Endothelial cell (in vitro differentiated cells): ENCODE measurements at regions not wholly inside any gene's neighbourhood (a gene's known extent, or its start where the extent isn't known, plus 50 kb on each side); places are given as distances from the start of the nearest gene placed in this dataset.
"Not testable (repeated sequence)": the region's sequence is repeated elsewhere in the genome, so short reads cannot be mapped to it uniquely, and the experiment has no call there.

ENCODE experiments used
- DNase-seq: peaks from one replicate; pipeline ENCODE4 v3.0.0; 2021; ENCODE audit warnings: low spot score
- H3K27ac Mint-ChIP-seq: one replicate; pipeline ENCODE4 v1.8.0; 2021; ENCODE audit warnings: mixed read lengths, inconsistent platforms; ENCODE audit not compliant: unreplicated experiment
- H3K27me3 Mint-ChIP-seq: one replicate; pipeline ENCODE4 v1.8.0; 2021; ENCODE audit warnings: mild to moderate bottlenecking, moderate library complexity, mixed read lengths, inconsistent platforms; ENCODE audit not compliant: unreplicated experiment
- H3K36me3 Mint-ChIP-seq: one replicate; pipeline ENCODE4 v1.8.0; 2021; ENCODE audit warnings: mild to moderate bottlenecking, low read depth, mixed read lengths, inconsistent platforms; ENCODE audit not compliant: unreplicated experiment
- H3K4me1 Mint-ChIP-seq: one replicate; pipeline ENCODE4 v1.8.0; 2021; ENCODE audit warnings: mild to moderate bottlenecking, mixed read lengths, inconsistent platforms; ENCODE audit not compliant: unreplicated experiment
- H3K4me3 Mint-ChIP-seq: one replicate; pipeline ENCODE4 v1.8.0; 2021; ENCODE audit warnings: mild to moderate bottlenecking, mixed read lengths, inconsistent platforms; ENCODE audit not compliant: unreplicated experiment
- H3K9me3 Mint-ChIP-seq: one replicate; pipeline ENCODE4 v1.8.0; 2021; ENCODE audit warnings: mixed read lengths, inconsistent platforms; ENCODE audit not compliant: unreplicated experiment
- CTCF ChIP-seq: fragments of 200-600 bp; sonication (generic); IDR thresholded peaks from one replicate; pipeline ENCODE4 v1.5.0; 2021; ENCODE audit warnings: antibody characterized with exemption; ENCODE audit not compliant: unreplicated experiment

- Mint-ChIP-seq H3K4me3 (no peak overlapping the region), H3K9me3 (no peaks in the 10 kb centered on the region), H3K4me1 (no peaks in the 10 kb centered on the region), H3K36me3 (no peaks in the 10 kb centered on the region), H3K27ac (no peak overlapping the region), H3K27me3 (no peaks in the 10 kb centered on the region)
- TF ChIP-seq CTCF: no peak
- DNase-seq: no peak
These were observed 141.9 kb upstream of the KCNJ3 start for GRCh38 chr2:154556607-154557006.

- H3K27me3 Mint-ChIP-seq: no peaks in the 10 kb centered on the region
- no peak for DNase-seq
- no peak overlapping the region for H3K4me3 Mint-ChIP-seq
- TF ChIP-seq CTCF: no peak
- no peaks in the 10 kb centered on the region for H3K9me3 Mint-ChIP-seq
- H3K36me3 Mint-ChIP-seq: no peaks in the 10 kb centered on the region
- H3K27ac Mint-ChIP-seq: no peak overlapping the region
- H3K4me1 Mint-ChIP-seq: no peaks in the 10 kb centered on the region
These were observed 140.6 kb upstream of the KCNJ3 start for GRCh38 chr2:154557906-154558305.

- Mint-ChIP-seq H3K4me1 (no peaks in the 10 kb centered on the region), H3K36me3 (no peaks in the 10 kb centered on the region), H3K9me3 (no peaks in the 10 kb centered on the region), H3K27me3 (no peaks in the 10 kb centered on the region), H3K27ac (no peak overlapping the region), H3K4me3 (no peak overlapping the region)
- no peak for TF ChIP-seq CTCF
- DNase-seq: no peak
These were observed 133.1 kb upstream of the KCNJ3 start for GRCh38 chr2:154565433-154565832.

- no peaks in the 10 kb centered on the region for H3K36me3 Mint-ChIP-seq
- TF ChIP-seq CTCF: no peak
- H3K4me1 Mint-ChIP-seq: no peaks in the 10 kb centered on the region
- DNase-seq: no peak
- no peak overlapping the region for H3K27ac Mint-ChIP-seq
- no peaks in the 10 kb centered on the region for H3K9me3 Mint-ChIP-seq
- no peaks in the 10 kb centered on the region for H3K27me3 Mint-ChIP-seq
- no peak overlapping the region for H3K4me3 Mint-ChIP-seq
These were observed 130.1 kb upstream of the KCNJ3 start for GRCh38 chr2:154568413-154568812.

GRCh38 chr2:154570501-154570900 is 128.0 kb upstream of the KCNJ3 start:
- Mint-ChIP-seq H3K27me3 (no peaks in the 10 kb centered on the region), H3K9me3 (no peaks in the 10 kb centered on the region), H3K4me1 (no peaks in the 10 kb centered on the region), H3K4me3 (no peak overlapping the region), H3K36me3 (no peaks in the 10 kb centered on the region), H3K27ac (no peak overlapping the region)
- DNase-seq: no peak
- no peak for TF ChIP-seq CTCF

- H3K9me3 Mint-ChIP-seq, H3K4me3 Mint-ChIP-seq, H3K4me1 Mint-ChIP-seq, H3K36me3 Mint-ChIP-seq, DNase-seq, H3K27ac Mint-ChIP-seq, H3K27me3 Mint-ChIP-seq: not testable (repeated sequence)
These were observed 121.8 kb upstream of the KCNJ3 start for GRCh38 chr2:154576699-154577098.
